NB4 (cell line): ENCODE measurements at regions not wholly inside any gene's neighbourhood (a gene's known extent, or its start where the extent isn't known, plus 50 kb on each side); places are given as distances from the start of the nearest gene placed in this dataset.
"Not testable (repeated sequence)": the region's sequence is repeated elsewhere in the genome, so short reads cannot be mapped to it uniquely, and the experiment has no call there.

Source experiments
- CTCF ChIP-seq: IDR thresholded peaks from one replicate; pipeline ENCODE4 v1.5.1; 2012; ENCODE audit warnings: low read depth, low read length
- POLR2A ChIP-seq: IDR thresholded peaks from 2 replicates; pipeline ENCODE4 v1.6.1; 2011; ENCODE audit warnings: mild to moderate bottlenecking; ENCODE audit not compliant: insufficient read length; ENCODE audit errors: extremely low read depth
- TF ChIP-seq, protein P1 (sequence below): IDR thresholded peaks from 2 replicates; pipeline ENCODE4 v1.6.1; 2011; ENCODE audit warnings: low read depth, low read length

DNA sequence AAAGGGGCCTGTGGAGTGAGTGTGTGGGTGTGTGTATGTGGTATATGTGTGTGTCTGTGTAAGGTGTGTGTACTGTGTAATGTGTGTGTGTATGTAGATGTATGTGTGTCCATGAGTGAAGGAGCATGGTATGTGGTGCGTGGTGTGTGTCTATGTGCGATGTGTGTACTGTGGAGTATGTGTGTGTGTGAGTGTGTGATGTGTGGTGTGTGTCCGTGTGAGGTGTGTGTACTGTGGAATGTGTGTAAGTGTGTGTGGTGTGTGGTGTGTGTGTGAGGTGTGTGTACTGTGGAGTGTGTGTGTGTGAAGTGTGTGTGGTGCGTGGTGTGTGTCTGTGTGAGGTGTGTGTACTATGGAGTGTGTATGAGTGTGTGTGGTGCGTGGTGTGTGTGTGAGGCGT, 83.1 kb upstream of the PRR5 start:
- not testable (repeated sequence) for TF ChIP-seq CTCF, POLR2A
- TF ChIP-seq, protein P1, sequence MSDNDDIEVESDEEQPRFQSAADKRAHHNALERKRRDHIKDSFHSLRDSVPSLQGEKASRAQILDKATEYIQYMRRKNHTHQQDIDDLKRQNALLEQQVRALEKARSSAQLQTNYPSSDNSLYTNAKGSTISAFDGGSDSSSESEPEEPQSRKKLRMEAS = not testable (repeated sequence)
